GM21786 (cell line): ENCODE measurements at regions not wholly inside any gene's neighbourhood (a gene's known extent, or its start where the extent isn't known, plus 50 kb on each side); places are given as distances from the start of the nearest gene placed in this dataset.
A peak's percentile ranks its signal among the peaks of the same experiment; 100 is the strongest.

Experiments
- ATAC-seq: cut with Tn5 transposase; IDR thresholded peaks from one replicate; pipeline ENCODE4 v1.9.1; 2021; ENCODE audit not compliant: unreplicated experiment

- ATAC-seq: no peak
Observed at GRCh38 chr3:27861046-27862036, 139.2 kb upstream of the EOMES start.

- ATAC-seq: no peak
Observed at GRCh38 chr3:27865731-27866130, 143.6 kb upstream of the EOMES start.

- ATAC-seq: no peak
Observed at GRCh38 chr3:27869152-27869551, 147.0 kb upstream of the EOMES start.

- no peak for ATAC-seq
Observed at GRCh38 chr3:27877061-27878013, 155.2 kb upstream of the EOMES start.

GRCh38 chr3:27878014-27878383 is 155.9 kb upstream of the EOMES start:
- ATAC-seq: no peak

- peak; percentile 52 for ATAC-seq
Observed at GRCh38 chr3:27880969-27881892, 159.1 kb upstream of the EOMES start.

- ATAC-seq: no peak
Observed at GRCh38 chr3:27883266-27883665, 161.1 kb upstream of the EOMES start.

GRCh38 chr3:27885641-27886040 is 163.5 kb upstream of the EOMES start:
- ATAC-seq: no peak

GRCh38 chr3:27888562-27888961 is 166.4 kb upstream of the EOMES start:
- ATAC-seq: no peak

GRCh38 chr3:27889745-27890144 is 167.6 kb upstream of the EOMES start:
- no peak for ATAC-seq

GRCh38 chr3:27900316-27900715 is 178.2 kb upstream of the EOMES start:
- ATAC-seq: no peak

- ATAC-seq: no peak
Observed at GRCh38 chr3:27903446-27903845, 181.3 kb upstream of the EOMES start.

- ATAC-seq: no peak
Observed at GRCh38 chr3:27905625-27906024, 183.5 kb upstream of the EOMES start.

GRCh38 chr3:27907148-27907547 is 185.0 kb upstream of the EOMES start:
- ATAC-seq: no peak

- ATAC-seq: no peak
Observed at GRCh38 chr3:27907929-27908328, 185.8 kb upstream of the EOMES start.

- no peak for ATAC-seq
Observed at GRCh38 chr3:27910456-27910855, 188.3 kb upstream of the EOMES start.

- ATAC-seq: no peak
Observed at GRCh38 chr3:27914199-27914598, 192.1 kb upstream of the EOMES start.

GRCh38 chr3:27923349-27924068 is 201.4 kb upstream of the EOMES start:
- ATAC-seq: no peak

GRCh38 chr3:27927882-27928281 is 205.8 kb upstream of the EOMES start:
- no peak for ATAC-seq

GRCh38 chr3:27930052-27930602 is 208.0 kb upstream of the EOMES start:
- no peak for ATAC-seq
